Activated T-cell treated with anti-CD3 and anti-CD28 coated beads, Interleukin-2, amount 50 U/mL, for 4 hours (primary cell): ENCODE measurements at regions not wholly inside any gene's neighbourhood (a gene's known extent, or its start where the extent isn't known, plus 50 kb on each side); places are given as distances from the start of the nearest gene placed in this dataset.

Experiments
- ATAC-seq, 2 donors: fragments of 200-7000 bp; cut with Tn5 transposase; one replicate each; pipeline ENCODE4 v1.10.0; 2021
- DNase-seq: peaks from one replicate; pipeline ENCODE4 v3.0.0-alpha.2; 2020
- H3K27me3 Mint-ChIP-seq: one replicate; pipeline ENCODE4 v1.8.0; 2021; ENCODE audit warnings: low read depth, mixed read lengths
- H3K36me3 Mint-ChIP-seq: one replicate; pipeline ENCODE4 v1.8.0; 2022; ENCODE audit warnings: mixed read lengths; ENCODE audit not compliant: insufficient read depth
- H3K4me1 Mint-ChIP-seq: one replicate; pipeline ENCODE4 v1.8.0; 2021; ENCODE audit warnings: low read depth, mixed read lengths
- H3K4me3 Mint-ChIP-seq: one replicate; pipeline ENCODE4 v1.8.0; 2021; ENCODE audit warnings: mild to moderate bottlenecking, moderate library complexity, mixed read lengths
- H3K9me3 Mint-ChIP-seq: one replicate; pipeline ENCODE4 v1.8.0; 2021; ENCODE audit warnings: mixed read lengths

- Mint-ChIP-seq H3K4me1 (no peaks in the 10 kb centered on the region), H3K27me3 (no peaks in the 10 kb centered on the region), H3K9me3 (no peaks in the 10 kb centered on the region), H3K36me3 (no peaks in the 10 kb centered on the region), H3K4me3 (no peak overlapping the region)
- no peak for DNase-seq
- ATAC-seq, result no peak
Observed at GRCh38 chr9:8158574-8158973, 359.0 kb upstream of the DMAC1 start.

- ATAC-seq (no peak), DNase-seq (no peak)
- no peak overlapping the region for H3K4me3 Mint-ChIP-seq
- no peaks in the 10 kb centered on the region for H3K4me1 Mint-ChIP-seq
- no peaks in the 10 kb centered on the region for H3K9me3 Mint-ChIP-seq
- no peaks in the 10 kb centered on the region for H3K27me3 Mint-ChIP-seq
- H3K36me3 Mint-ChIP-seq, result no peaks in the 10 kb centered on the region
Observed at GRCh38 chr9:8157683-8158324, 358.2 kb upstream of the DMAC1 start.

DNA sequence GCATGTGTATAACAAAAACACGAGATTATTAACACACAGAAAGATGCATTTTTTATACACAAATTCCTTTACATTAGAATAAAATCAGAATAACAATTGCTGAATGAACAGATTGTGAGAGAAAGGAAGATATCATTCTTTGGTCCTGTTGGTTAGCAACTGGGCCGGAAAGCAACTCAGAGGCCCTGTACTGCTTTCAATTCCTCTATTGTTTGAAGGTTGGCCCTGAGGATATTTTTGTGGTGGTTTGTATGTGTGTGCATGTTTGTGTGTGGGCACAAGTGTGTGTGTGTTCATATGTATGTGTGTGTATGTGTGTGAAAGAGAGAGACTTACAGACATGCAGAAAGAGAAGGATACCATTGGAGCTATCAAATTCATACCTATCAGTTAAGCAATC, 356.8 kb upstream of the DMAC1 start:
- no peak for DNase-seq
- Mint-ChIP-seq H3K27me3 (no peaks in the 10 kb centered on the region), H3K4me1 (no peaks in the 10 kb centered on the region), H3K9me3 (peaks cover 3% of the 10 kb centered on the region), H3K36me3 (no peaks in the 10 kb centered on the region), H3K4me3 (no peak overlapping the region)
- no peak for ATAC-seq

DNA sequence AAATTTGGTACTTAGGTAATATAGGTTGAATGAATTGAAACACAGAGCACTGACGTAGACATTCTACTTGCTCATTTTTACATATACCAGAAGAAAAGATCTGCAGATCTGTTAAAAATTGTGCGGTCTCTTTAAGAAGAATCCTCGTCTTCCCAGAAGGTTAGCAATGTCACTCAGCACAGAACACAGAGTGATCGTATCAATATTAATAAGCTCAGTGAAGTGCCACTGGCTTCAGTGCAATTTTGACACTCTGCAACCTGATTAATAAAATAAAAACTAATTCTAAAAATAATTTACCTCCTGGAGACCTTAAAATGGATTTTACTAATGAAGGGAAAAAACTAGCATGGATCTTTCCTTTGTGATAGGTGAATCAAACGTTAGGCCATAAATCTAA, 356.1 kb upstream of the DMAC1 start:
- no peak overlapping the region for H3K4me3 Mint-ChIP-seq
- no peaks in the 10 kb centered on the region for H3K4me1 Mint-ChIP-seq
- H3K9me3 Mint-ChIP-seq, result peaks cover 5% of the 10 kb centered on the region
- H3K27me3 Mint-ChIP-seq, result no peaks in the 10 kb centered on the region
- no peak for ATAC-seq
- DNase-seq, result no peak
- no peaks in the 10 kb centered on the region for H3K36me3 Mint-ChIP-seq

GRCh38 chr9:8143677-8144076, 344.1 kb upstream of the DMAC1 start:
- no peak for DNase-seq
- Mint-ChIP-seq H3K4me3 (no peak overlapping the region), H3K36me3 (no peaks in the 10 kb centered on the region), H3K9me3 (no peaks in the 10 kb centered on the region), H3K27me3 (peaks cover under 1% of the 10 kb centered on the region), H3K4me1 (no peaks in the 10 kb centered on the region)
- no peak for ATAC-seq

GRCh38 chr9:8140557-8140956, 341.0 kb upstream of the DMAC1 start:
- no peak overlapping the region for H3K4me3 Mint-ChIP-seq
- H3K36me3 Mint-ChIP-seq, result no peaks in the 10 kb centered on the region
- no peak for ATAC-seq
- H3K4me1 Mint-ChIP-seq, result no peaks in the 10 kb centered on the region
- H3K9me3 Mint-ChIP-seq, result no peaks in the 10 kb centered on the region
- DNase-seq, result no peak
- no peaks in the 10 kb centered on the region for H3K27me3 Mint-ChIP-seq

DNA sequence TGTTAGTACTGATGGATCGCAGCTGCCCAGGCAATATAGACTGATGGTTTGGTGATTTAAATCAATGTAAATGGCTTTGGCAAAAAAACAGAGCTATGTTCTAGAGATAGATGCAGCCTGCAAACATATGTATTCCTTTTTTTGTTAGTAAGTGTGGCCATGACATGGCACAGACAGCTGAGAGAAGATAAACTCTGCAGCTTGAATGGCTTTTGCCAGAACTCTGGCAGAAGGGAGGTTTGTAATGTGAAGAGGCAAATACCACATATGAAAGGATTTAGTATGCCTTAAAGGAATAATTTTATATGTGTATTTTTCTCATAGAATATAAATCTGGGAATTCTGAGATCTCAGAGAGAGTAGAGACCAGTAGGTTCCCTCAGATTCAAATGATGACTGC, 340.2 kb upstream of the DMAC1 start:
- Mint-ChIP-seq H3K9me3 (no peaks in the 10 kb centered on the region), H3K4me3 (no peak overlapping the region), H3K4me1 (no peaks in the 10 kb centered on the region), H3K36me3 (no peaks in the 10 kb centered on the region), H3K27me3 (no peaks in the 10 kb centered on the region)
- DNase-seq (no peak), ATAC-seq (no peak)

GRCh38 chr9:8136477-8136876, 336.9 kb upstream of the DMAC1 start:
- DNase-seq, result no peak
- H3K9me3 Mint-ChIP-seq, result no peaks in the 10 kb centered on the region
- H3K36me3 Mint-ChIP-seq, result no peaks in the 10 kb centered on the region
- no peaks in the 10 kb centered on the region for H3K4me1 Mint-ChIP-seq
- no peak for ATAC-seq
- H3K27me3 Mint-ChIP-seq, result no peaks in the 10 kb centered on the region
- H3K4me3 Mint-ChIP-seq, result no peak overlapping the region

- Mint-ChIP-seq H3K4me1 (no peaks in the 10 kb centered on the region), H3K4me3 (no peak overlapping the region), H3K9me3 (no peaks in the 10 kb centered on the region), H3K27me3 (no peaks in the 10 kb centered on the region), H3K36me3 (no peaks in the 10 kb centered on the region)
- no peak for ATAC-seq
- DNase-seq, result no peak
Observed at GRCh38 chr9:8134635-8135034, 335.1 kb upstream of the DMAC1 start.

- no peak for ATAC-seq
- no peak overlapping the region for H3K4me3 Mint-ChIP-seq
- no peaks in the 10 kb centered on the region for H3K9me3 Mint-ChIP-seq
- no peaks in the 10 kb centered on the region for H3K27me3 Mint-ChIP-seq
- no peak for DNase-seq
- no peaks in the 10 kb centered on the region for H3K36me3 Mint-ChIP-seq
- H3K4me1 Mint-ChIP-seq, result no peaks in the 10 kb centered on the region
Observed at GRCh38 chr9:8133606-8134005, 334.0 kb upstream of the DMAC1 start.

GRCh38 chr9:8115570-8115969, 316.0 kb upstream of the DMAC1 start:
- no peak overlapping the region for H3K4me3 Mint-ChIP-seq
- peaks cover 6% of the 10 kb centered on the region for H3K4me1 Mint-ChIP-seq
- H3K27me3 Mint-ChIP-seq, result no peaks in the 10 kb centered on the region
- DNase-seq (no peak), ATAC-seq (peak; percentile 35 to 59)
- H3K36me3 Mint-ChIP-seq, result no peaks in the 10 kb centered on the region
- no peaks in the 10 kb centered on the region for H3K9me3 Mint-ChIP-seq

DNA sequence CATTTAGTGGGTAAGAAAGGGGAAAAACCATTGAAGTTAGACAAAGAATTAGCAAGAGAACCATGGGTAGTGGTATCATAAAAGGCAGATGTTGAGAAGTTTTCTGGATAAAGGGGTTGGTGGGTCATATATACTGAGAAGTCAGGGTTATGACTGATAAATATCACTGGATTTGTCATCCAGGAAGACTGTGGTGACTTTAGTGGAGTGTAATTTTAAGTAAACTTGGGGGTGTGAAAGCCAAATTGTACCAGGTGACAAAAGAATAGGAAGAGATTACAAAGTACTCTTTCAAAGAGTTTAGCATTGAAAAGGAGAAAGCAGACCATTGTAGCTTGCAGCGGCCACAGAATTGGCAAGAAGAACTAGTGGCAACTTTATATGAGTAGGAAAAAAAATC, 315.2 kb upstream of the DMAC1 start:
- DNase-seq (no peak), ATAC-seq (peak; percentile 32 to 50)
- Mint-ChIP-seq H3K36me3 (no peaks in the 10 kb centered on the region), H3K4me1 (peaks cover 6% of the 10 kb centered on the region), H3K27me3 (no peaks in the 10 kb centered on the region), H3K9me3 (no peaks in the 10 kb centered on the region), H3K4me3 (no peak overlapping the region)

GRCh38 chr9:8106362-8106761, 306.8 kb upstream of the DMAC1 start:
- ATAC-seq (no peak), DNase-seq (no peak)
- Mint-ChIP-seq H3K27me3 (no peaks in the 10 kb centered on the region), H3K36me3 (no peaks in the 10 kb centered on the region), H3K9me3 (no peaks in the 10 kb centered on the region), H3K4me3 (no peak overlapping the region), H3K4me1 (no peaks in the 10 kb centered on the region)

DNA sequence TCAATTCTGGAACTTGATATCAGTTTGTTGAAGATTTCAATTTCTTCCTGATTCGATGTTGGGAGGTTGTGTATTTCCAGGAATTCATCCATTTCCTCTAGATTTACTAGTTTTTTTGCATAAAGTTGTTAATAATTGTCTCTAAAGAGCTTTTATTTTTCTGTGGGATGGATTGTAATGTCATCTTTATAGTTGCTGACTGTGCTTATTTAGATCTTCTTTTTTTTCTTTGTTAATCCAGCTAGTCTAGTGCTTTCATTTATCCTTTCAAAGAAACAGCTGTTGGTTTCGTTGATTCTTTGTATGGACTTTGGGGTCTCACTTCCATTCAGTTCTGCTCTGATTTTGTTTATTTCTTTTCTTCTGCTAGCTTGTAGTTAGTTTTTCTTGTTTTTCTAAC, 302.0 kb upstream of the DMAC1 start:
- DNase-seq, result no peak
- no peak for ATAC-seq
- Mint-ChIP-seq H3K9me3 (peaks cover 7% of the 10 kb centered on the region), H3K27me3 (no peaks in the 10 kb centered on the region), H3K4me3 (no peak overlapping the region), H3K36me3 (no peaks in the 10 kb centered on the region), H3K4me1 (peaks cover 2% of the 10 kb centered on the region)

- no peak for ATAC-seq
- DNase-seq, result no peak
- no peak overlapping the region for H3K4me3 Mint-ChIP-seq
- peaks cover 7% of the 10 kb centered on the region for H3K9me3 Mint-ChIP-seq
- no peaks in the 10 kb centered on the region for H3K36me3 Mint-ChIP-seq
- peaks cover 2% of the 10 kb centered on the region for H3K4me1 Mint-ChIP-seq
- H3K27me3 Mint-ChIP-seq, result no peaks in the 10 kb centered on the region
Observed at GRCh38 chr9:8096091-8096490, 296.5 kb upstream of the DMAC1 start.

DNA sequence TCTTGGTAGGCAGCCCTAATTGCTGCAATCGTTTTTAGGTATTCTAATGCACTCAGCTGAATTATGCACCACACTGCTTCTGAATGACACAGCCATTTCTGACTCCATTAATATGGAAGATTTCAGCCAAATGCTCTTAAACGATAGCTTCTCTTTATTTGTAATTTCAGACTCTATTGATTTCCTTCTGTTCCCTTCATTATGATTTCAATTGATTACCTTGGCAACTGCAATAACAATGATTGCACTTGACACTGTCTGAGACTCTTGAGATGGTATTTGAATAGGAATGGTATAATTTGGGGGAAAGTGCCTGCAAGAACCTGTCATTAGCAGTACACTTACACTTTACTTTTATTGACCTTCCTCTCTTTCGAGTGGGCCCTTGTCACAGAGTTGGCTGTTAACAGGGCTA, 296.1 kb upstream of the DMAC1 start:
- Mint-ChIP-seq H3K4me1 (peaks cover 2% of the 10 kb centered on the region), H3K36me3 (no peaks in the 10 kb centered on the region), H3K4me3 (no peak overlapping the region), H3K27me3 (no peaks in the 10 kb centered on the region), H3K9me3 (peaks cover 7% of the 10 kb centered on the region)
- DNase-seq, result no peak
- ATAC-seq, result no peak
